OCI-LY7 (cell line): ENCODE measurements at regions not wholly inside any gene's neighbourhood (a gene's known extent, or its start where the extent isn't known, plus 50 kb on each side); places are given as distances from the start of the nearest gene placed in this dataset.

Source experiments
- BruUV-seq: library from RNA; stranded (reverse); fragments of 400-500 nt; replicated peaks from 2 replicates; lab custom pipeline; 2021; lab: Mats Ljungman, UMichigan
- CTCF ChIA-PET: fragments of 300-600 bp; sonication (Branson Sonifier 250); formaldehyde crosslinking; loops from one replicate; lab custom pipeline; 2022; ENCODE audit warnings: antibody characterized with exemption; ENCODE audit not compliant: unreplicated experiment; lab: Charles Lee
- POLR2A ChIA-PET: fragments of 300-600 bp; sonication (Branson Sonifier 250); formaldehyde crosslinking; loops from one replicate; lab custom pipeline; 2022; ENCODE audit warnings: antibody characterized with exemption; lab: Charles Lee
- DNase-seq: peaks from one replicate; pipeline ENCODE4 v3.0.0-alpha.2; 2015; ENCODE audit warnings: low spot score
- H2AFZ ChIP-seq: fragments of 200-600 bp; sonication (generic), shearing (Covaris generic); 2 replicates; pipeline ENCODE4 v1.6.1; 2014; ENCODE audit warnings: mild to moderate bottlenecking, antibody characterized with exemption, low read length, moderate library complexity
- H3K27ac ChIP-seq: fragments of 200-600 bp; sonication (generic); 2 replicates; pipeline ENCODE4 v1.5.1; 2014; ENCODE audit warnings: mixed run types, low read depth, mild to moderate bottlenecking, moderate library complexity, low read length, inconsistent platforms; ENCODE audit not compliant: poor library complexity, severe bottlenecking
- H3K36me3 ChIP-seq: fragments of 200-600 bp; sonication (generic); 2 replicates; pipeline ENCODE4 v1.6.1; 2014; ENCODE audit warnings: mild to moderate bottlenecking, antibody characterized with exemption, low read length, moderate library complexity, mixed read lengths; ENCODE audit not compliant: insufficient read depth
- H3K4me1 ChIP-seq: fragments of 200-600 bp; sonication (generic); 2 replicates; pipeline ENCODE4 v1.5.1; 2014; ENCODE audit warnings: mild to moderate bottlenecking, low read length; ENCODE audit not compliant: insufficient read depth, poor library complexity, severe bottlenecking
- H3K4me2 ChIP-seq: fragments of 200-600 bp; sonication (generic); 2 replicates; pipeline ENCODE4 v1.6.1; 2014; ENCODE audit warnings: mild to moderate bottlenecking, low read length
- H3K4me3 ChIP-seq: fragments of 200-600 bp; sonication (generic); 2 replicates; pipeline ENCODE4 v1.5.1; 2014; ENCODE audit warnings: mild to moderate bottlenecking, low read depth, low read length; ENCODE audit not compliant: poor library complexity, severe bottlenecking
- H3K79me2 ChIP-seq: fragments of 200-600 bp; sonication (generic); 2 replicates; pipeline ENCODE4 v1.6.1; 2016; ENCODE audit warnings: low read depth, mild to moderate bottlenecking, low read length, moderate library complexity, mixed read lengths; ENCODE audit not compliant: insufficient read depth
- H3K9me2 ChIP-seq: fragments of 200-600 bp; sonication (generic); 2 replicates; pipeline ENCODE4 v1.6.1; 2016; ENCODE audit warnings: mild to moderate bottlenecking, low read length, mixed read lengths; ENCODE audit not compliant: insufficient read depth
- H3K9me3 ChIP-seq: fragments of 200-600 bp; sonication (generic); 2 replicates; pipeline ENCODE4 v1.6.1; 2014; ENCODE audit warnings: mild to moderate bottlenecking, mixed run types, low read length, mixed read lengths
- H4K20me1 ChIP-seq: fragments of 200-600 bp; sonication (generic); 2 replicates; pipeline ENCODE4 v1.6.1; 2014; ENCODE audit warnings: mild to moderate bottlenecking, antibody characterized with exemption, low read length, moderate library complexity, mixed read lengths; ENCODE audit not compliant: insufficient read depth
- CTCF ChIP-seq: fragments of 200-600 bp; sonication (generic); conservative IDR thresholded peaks from 2 replicates; pipeline ENCODE4 v1.5.1; 2014; ENCODE audit warnings: mild to moderate bottlenecking, antibody characterized with exemption, low read length, moderate library complexity, mixed read lengths
- EZH2phosphoT487 ChIP-seq: fragments of 200-600 bp; sonication (generic); IDR thresholded peaks from 2 replicates; pipeline ENCODE4 v1.6.1; 2018; ENCODE audit warnings: low read depth, borderline replicate concordance, mild to moderate bottlenecking, mixed run types, antibody characterized with exemption, low read length, moderate library complexity, mixed read lengths
- intact Hi-C: fragments of 100-400 bp; cut with micrococcal nuclease; formaldehyde crosslinking; loops from one replicate; pipeline ENCODE4 v1.10.0; 2022; ENCODE audit not compliant: unreplicated experiment

GRCh38 chr1:244112636-244113035 is 61.6 kb downstream of the ZBTB18 start:
- CTCF ChIA-PET: no interaction called here
- Histone ChIP-seq H3K4me3 (no peak overlapping the region), H3K9me2 (no peaks in the 10 kb centered on the region), H3K36me3 (no peaks in the 10 kb centered on the region), H3K9me3 (no peaks in the 10 kb centered on the region), H3K79me2 (no peaks in the 10 kb centered on the region), H3K4me2 (no peak overlapping the region), H3K27ac (no peak overlapping the region), H3K4me1 (no peaks in the 10 kb centered on the region), H4K20me1 (no peaks in the 10 kb centered on the region), H2AFZ (no peak overlapping the region)
- intact Hi-C loops: no loop called here
- POLR2A ChIA-PET: no interaction called here
- DNase-seq: no peak
- TF ChIP-seq EZH2phosphoT487: no peak
- BruUV-seq: no TSS peak

GRCh38 chr1:244113532-244114320 is 62.6 kb downstream of the ZBTB18 start:
- ChIA-PET CTCF (no interaction called here), POLR2A (interaction anchor here (0.6 to 1.0 kb wide), 2 partner anchors 30 to 77 kb away, joined by 3 to 4 read pairs; no protein-coding TSS in a partner anchor)
- H4K20me1 ChIP-seq: no peaks in the 10 kb centered on the region
- H3K9me2 ChIP-seq: no peaks in the 10 kb centered on the region
- H3K4me3 ChIP-seq: no peak overlapping the region
- H3K27ac ChIP-seq: no peak overlapping the region
- no peak overlapping the region for H2AFZ ChIP-seq
- TF ChIP-seq EZH2phosphoT487 (no peak), CTCF (no peak)
- no peaks in the 10 kb centered on the region for H3K79me2 ChIP-seq
- no peak overlapping the region for H3K4me2 ChIP-seq
- no peaks in the 10 kb centered on the region for H3K4me1 ChIP-seq
- H3K36me3 ChIP-seq: no peaks in the 10 kb centered on the region
- H3K9me3 ChIP-seq: no peaks in the 10 kb centered on the region
- no TSS peak for BruUV-seq
- intact Hi-C loops: no loop called here
- DNase-seq: no peak

- POLR2A ChIA-PET: interaction anchor here (1.0 kb wide), 1 partner anchor 31 kb away, joined by 4 read pairs; no protein-coding TSS in a partner anchor
- no peaks in the 10 kb centered on the region for H3K9me2 ChIP-seq
Measured at GRCh38 chr1:244114892-244115291, 63.8 kb downstream of the ZBTB18 start.

More at GRCh38 chr1:244114892-244115291, 63.8 kb downstream of the ZBTB18 start:
- Histone ChIP-seq H3K4me3 (no peak overlapping the region), H2AFZ (no peak overlapping the region), H3K9me3 (no peaks in the 10 kb centered on the region), H3K4me2 (no peak overlapping the region), H3K79me2 (no peaks in the 10 kb centered on the region), H3K36me3 (no peaks in the 10 kb centered on the region), H4K20me1 (no peaks in the 10 kb centered on the region), H3K27ac (no peak overlapping the region), H3K4me1 (no peaks in the 10 kb centered on the region)
- BruUV-seq: no TSS peak
- CTCF ChIA-PET: no interaction called here
- no peak for DNase-seq
- intact Hi-C loops: no loop called here
- TF ChIP-seq EZH2phosphoT487 (no peak), CTCF (no peak)
